Fibroblast of villous mesenchyme (primary cell): ENCODE measurements at regions not wholly inside any gene's neighbourhood (a gene's known extent, or its start where the extent isn't known, plus 50 kb on each side); places are given as distances from the start of the nearest gene placed in this dataset.
A peak's percentile ranks its signal among the peaks of the same experiment; 100 is the strongest.

Experiments used
- DNase-seq: peaks from one replicate; pipeline ENCODE4 v3.0.0-alpha.2; 2010; ENCODE audit warnings: low read depth
- H3K4me3 ChIP-seq: 2 replicates; pipeline ENCODE4 v1.5.1; 2011; ENCODE audit warnings: low read depth, mild to moderate bottlenecking, low read length
- TF ChIP-seq, protein P1 (sequence below): IDR thresholded peaks from 2 replicates; pipeline ENCODE4 v1.5.1; 2012; ENCODE audit warnings: low read depth, mild to moderate bottlenecking, low read length; ENCODE audit not compliant: insufficient read depth

- H3K4me3 ChIP-seq, result no peak overlapping the region
- DNase-seq, result no peak
- TF ChIP-seq, protein P1, sequence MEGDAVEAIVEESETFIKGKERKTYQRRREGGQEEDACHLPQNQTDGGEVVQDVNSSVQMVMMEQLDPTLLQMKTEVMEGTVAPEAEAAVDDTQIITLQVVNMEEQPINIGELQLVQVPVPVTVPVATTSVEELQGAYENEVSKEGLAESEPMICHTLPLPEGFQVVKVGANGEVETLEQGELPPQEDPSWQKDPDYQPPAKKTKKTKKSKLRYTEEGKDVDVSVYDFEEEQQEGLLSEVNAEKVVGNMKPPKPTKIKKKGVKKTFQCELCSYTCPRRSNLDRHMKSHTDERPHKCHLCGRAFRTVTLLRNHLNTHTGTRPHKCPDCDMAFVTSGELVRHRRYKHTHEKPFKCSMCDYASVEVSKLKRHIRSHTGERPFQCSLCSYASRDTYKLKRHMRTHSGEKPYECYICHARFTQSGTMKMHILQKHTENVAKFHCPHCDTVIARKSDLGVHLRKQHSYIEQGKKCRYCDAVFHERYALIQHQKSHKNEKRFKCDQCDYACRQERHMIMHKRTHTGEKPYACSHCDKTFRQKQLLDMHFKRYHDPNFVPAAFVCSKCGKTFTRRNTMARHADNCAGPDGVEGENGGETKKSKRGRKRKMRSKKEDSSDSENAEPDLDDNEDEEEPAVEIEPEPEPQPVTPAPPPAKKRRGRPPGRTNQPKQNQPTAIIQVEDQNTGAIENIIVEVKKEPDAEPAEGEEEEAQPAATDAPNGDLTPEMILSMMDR, result no peak
Measured at GRCh38 chr13:79771493-79771892, 290.5 kb downstream of the NDFIP2 start.

- TF ChIP-seq, protein P1, result no peak
- no peak for DNase-seq
- no peak overlapping the region for H3K4me3 ChIP-seq
Measured at GRCh38 chr13:79770056-79770455, 289.1 kb downstream of the NDFIP2 start.

GRCh38 chr13:79767126-79767525 lies 286.2 kb downstream of the NDFIP2 start:
- DNase-seq, result no peak
- H3K4me3 ChIP-seq, result no peak overlapping the region
- TF ChIP-seq, protein P1, result no peak

DNA sequence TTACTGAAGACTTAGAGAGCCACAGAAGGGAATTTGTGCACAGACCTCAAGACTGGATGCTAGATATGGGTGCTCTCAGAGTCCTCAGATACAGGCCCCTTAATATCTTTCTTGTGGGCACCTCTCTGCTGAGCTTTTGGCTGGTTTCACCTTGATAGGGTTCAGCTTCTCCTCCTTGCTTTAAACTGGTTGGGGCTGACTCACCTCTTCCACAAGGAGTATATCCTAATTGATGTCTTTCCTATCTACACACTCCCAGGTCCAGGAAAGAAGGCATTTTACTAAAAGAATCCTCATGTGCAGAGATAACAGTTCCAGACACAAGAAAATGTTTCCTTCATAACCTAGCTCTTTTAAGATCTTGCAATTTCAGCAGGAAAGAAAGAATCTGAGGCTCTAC lies 284.4 kb downstream of the NDFIP2 start:
- TF ChIP-seq, protein P1, result no peak
- no peak for DNase-seq
- H3K4me3 ChIP-seq, result no peak overlapping the region

DNA sequence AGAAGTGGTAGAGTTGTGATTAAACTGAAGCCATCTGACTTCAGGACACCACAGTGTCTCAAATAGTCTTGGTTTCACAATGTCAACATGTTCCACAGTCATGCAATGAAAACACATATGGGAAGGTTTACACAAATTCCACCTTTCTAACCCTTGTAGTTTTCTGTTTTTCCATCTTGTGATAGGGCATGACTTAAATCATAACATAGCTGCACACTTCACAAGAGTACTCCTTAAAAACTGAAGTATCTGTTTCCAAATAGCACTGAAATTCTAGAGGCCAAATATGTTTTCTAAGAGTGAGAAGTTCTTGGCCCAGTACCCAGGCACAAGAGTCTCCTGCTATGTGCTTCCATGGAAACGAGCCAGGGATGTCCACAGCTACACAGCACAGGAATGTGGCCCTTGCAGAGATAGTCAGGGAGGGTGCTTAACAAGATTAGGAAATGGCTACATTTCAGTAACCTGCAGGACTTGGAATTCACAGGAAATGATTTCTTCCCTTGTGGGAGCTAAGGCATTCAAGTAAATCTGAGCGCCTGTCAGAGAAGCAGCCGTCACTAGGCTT lies 269.1 kb downstream of the NDFIP2 start:
- TF ChIP-seq, protein P1, result no peak
- DNase-seq, result peak; percentile 99
- H3K4me3 ChIP-seq, result no peak overlapping the region

- DNase-seq, result peak; percentile 28
- H3K4me3 ChIP-seq, result no peak overlapping the region
- TF ChIP-seq, protein P1, result no peak
Measured at GRCh38 chr13:79749566-79749965, 268.6 kb downstream of the NDFIP2 start.

DNA sequence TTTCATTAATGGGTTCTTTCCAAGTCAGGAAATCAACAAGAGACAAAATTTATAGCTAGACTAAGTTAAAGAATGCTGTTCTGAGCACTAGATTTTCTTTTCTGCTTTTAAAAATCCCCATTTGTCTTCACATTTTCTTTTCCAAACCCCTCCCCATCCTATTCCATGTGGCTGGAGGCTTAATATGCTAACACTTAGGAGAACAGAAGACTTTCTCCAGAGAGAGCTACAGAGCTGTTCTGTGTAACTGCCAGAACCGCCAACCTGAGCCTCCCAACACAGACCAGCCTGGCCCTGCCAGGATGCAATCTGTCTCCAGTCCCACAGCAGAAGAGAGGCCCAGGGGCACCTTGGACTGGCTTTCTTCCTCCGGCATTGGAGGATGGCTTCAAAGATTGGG lies 264.1 kb downstream of the NDFIP2 start:
- DNase-seq, result no peak
- TF ChIP-seq, protein P1, result no peak
- H3K4me3 ChIP-seq, result no peak overlapping the region
